GM21526 (cell line): ENCODE measurements at regions not wholly inside any gene's neighbourhood (a gene's known extent, or its start where the extent isn't known, plus 50 kb on each side); places are given as distances from the start of the nearest gene placed in this dataset.

Experiments used
- ATAC-seq: cut with Tn5 transposase; IDR thresholded peaks from one replicate; pipeline ENCODE4 v1.9.1; 2021; ENCODE audit warnings: moderate library complexity; ENCODE audit not compliant: unreplicated experiment, low FRiP score

- no peak for ATAC-seq
Measured at GRCh38 chr1:37404711-37405110, 69.7 kb upstream of the ZC3H12A start.

DNA sequence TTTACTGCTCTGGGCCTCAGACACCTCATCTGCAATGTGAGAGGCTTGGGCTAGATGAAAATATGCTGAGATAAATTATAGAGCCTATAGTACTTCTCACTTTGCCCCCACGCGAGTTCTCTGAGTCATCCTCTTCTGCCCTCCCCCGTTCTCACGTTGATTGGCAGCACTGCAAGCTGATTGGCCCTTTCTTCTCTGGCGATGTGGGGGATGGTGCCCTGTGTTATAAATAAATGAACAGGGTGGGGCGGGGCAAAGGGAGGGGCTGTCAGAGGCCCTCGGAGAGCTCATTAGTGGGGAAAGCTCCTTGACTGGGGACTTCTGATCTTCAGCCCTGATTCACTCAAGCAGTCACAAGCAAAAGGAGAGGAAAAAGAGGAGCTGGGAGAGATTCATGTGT, 64.3 kb upstream of the ZC3H12A start:
- no peak for ATAC-seq

DNA sequence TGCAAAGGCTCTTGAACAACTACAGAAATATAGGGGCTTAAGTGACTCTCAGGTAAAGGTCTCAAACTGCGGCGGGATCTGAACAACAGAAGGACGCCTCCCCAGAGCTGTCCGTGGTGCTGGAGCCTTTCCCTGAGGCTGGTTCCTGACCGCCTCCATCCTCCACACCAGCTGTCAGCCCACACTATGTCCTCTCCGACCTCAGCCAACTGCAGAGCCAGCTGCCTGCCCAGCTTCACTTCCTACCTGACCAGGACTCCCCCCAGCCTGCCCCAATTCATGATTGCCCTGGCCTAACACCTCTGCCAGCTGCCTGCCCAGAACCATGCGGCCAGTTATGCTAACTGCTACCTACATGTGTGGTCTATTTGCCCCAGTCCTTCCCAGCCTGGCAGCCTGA, 63.6 kb upstream of the ZC3H12A start:
- ATAC-seq: no peak

GRCh38 chr1:37415611-37416244, 58.7 kb upstream of the ZC3H12A start:
- no peak for ATAC-seq

- no peak for ATAC-seq
Measured at GRCh38 chr1:37420456-37420855, 53.9 kb upstream of the ZC3H12A start.

DNA sequence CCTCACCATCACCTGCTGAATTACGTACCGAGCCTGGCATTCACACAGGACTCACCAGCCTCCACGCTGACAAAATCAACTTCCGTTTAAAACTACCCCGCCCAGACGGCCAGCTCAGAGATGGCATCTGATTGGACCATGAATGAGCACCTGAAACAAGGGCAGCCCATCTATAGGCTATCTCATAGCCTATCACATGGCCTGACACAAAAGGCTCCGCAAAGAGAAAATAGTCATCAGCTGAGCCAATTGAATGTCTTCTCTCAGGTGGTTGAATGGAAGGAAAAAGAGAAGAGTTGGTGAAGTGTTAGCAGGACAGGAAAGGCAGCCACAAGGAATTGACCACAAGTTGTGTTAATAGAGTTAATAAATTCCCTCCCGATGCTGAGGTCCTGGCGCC, 50.6 kb upstream of the ZC3H12A start:
- ATAC-seq: no peak

DNA sequence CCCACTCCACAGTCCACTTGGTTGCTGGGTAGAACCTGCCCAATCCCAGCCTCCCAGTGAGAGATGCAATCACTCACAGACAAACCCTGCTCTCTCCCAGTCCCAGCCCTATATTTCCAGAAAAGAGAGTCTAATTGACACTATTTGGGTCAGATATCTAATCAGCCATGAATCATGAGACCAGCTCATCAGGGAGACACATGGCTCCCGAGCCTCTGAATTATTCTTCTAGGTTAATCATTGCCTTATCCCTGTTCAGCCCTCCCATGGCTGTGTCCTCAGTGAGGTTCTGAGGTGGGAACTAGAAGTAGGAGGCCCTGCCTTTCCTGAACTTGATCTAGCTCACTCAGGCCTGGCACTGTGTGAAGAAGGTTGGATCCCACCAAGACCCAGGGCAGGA, 49.9 kb upstream of the ZC3H12A start:
- no peak for ATAC-seq
